Body of pancreas (tissue), 4 donors: ENCODE measurements at regions not wholly inside any gene's neighbourhood (a gene's known extent, or its start where the extent isn't known, plus 50 kb on each side); places are given as distances from the start of the nearest gene placed in this dataset.

ENCODE experiments used
- CTCF ChIP-seq, 7 experiments: fragments of 450-650 bp in 4 of 7; fragments of 200-600 bp in 3 of 7; sonication (generic) in 3 of 7; IDR thresholded peaks; one replicate each; pipeline ENCODE4 v1.5.1; 2016 to 2019; ENCODE audit warnings: antibody characterized with exemption in 7 of 7
- POLR2A ChIP-seq, 3 donors: fragments of 450-650 bp; IDR thresholded peaks; one replicate each; pipeline ENCODE4 v1.6.1; 2016; ENCODE audit warnings: antibody characterized with exemption in 3 of 3, mild to moderate bottlenecking in 2 of 3

- no peak for TF ChIP-seq CTCF (IDR thresholded peaks at IDR 0.05)
- TF ChIP-seq POLR2A (IDR thresholded peaks at IDR 0.05), result no peak
Observed at GRCh38 chr20:51125105-51125504, 102.2 kb upstream of the KCNG1 start.
